Stomach (tissue), 4 donors: ENCODE measurements at regions not wholly inside any gene's neighbourhood (a gene's known extent, or its start where the extent isn't known, plus 50 kb on each side); places are given as distances from the start of the nearest gene placed in this dataset.

Experiments
- EP300 ChIP-seq: sonication (generic); formaldehyde crosslinking; IDR thresholded peaks from one replicate; pipeline ENCODE4 v1.6.1; 2017; ENCODE audit warnings: antibody characterized with exemption
- POLR2A ChIP-seq, 4 donors: fragments of 450-650 bp; IDR thresholded peaks; one replicate each; pipeline ENCODE4 v1.6.1; 2016; ENCODE audit warnings: antibody characterized with exemption in 4 of 4, control low read depth in 2 of 4, mild to moderate bottlenecking in 1 of 4, moderate library complexity in 1 of 4
- POLR2AphosphoS5 ChIP-seq, 3 donors: sonication (generic); formaldehyde crosslinking; IDR thresholded peaks; one replicate each; pipeline ENCODE4 v1.6.1; 2016; ENCODE audit warnings: antibody characterized with exemption in 3 of 3
- TF ChIP-seq, protein P1 (sequence below), 7 experiments: fragments of 450-650 bp in 4 of 7; fragments of 200-600 bp in 3 of 7; sonication (generic) in 3 of 7; IDR thresholded peaks; one replicate each; pipeline ENCODE4 v1.5.1; 2016 to 2019; ENCODE audit warnings: antibody characterized with exemption in 7 of 7, control low read depth in 2 of 7, mild to moderate bottlenecking in 1 of 7

DNA sequence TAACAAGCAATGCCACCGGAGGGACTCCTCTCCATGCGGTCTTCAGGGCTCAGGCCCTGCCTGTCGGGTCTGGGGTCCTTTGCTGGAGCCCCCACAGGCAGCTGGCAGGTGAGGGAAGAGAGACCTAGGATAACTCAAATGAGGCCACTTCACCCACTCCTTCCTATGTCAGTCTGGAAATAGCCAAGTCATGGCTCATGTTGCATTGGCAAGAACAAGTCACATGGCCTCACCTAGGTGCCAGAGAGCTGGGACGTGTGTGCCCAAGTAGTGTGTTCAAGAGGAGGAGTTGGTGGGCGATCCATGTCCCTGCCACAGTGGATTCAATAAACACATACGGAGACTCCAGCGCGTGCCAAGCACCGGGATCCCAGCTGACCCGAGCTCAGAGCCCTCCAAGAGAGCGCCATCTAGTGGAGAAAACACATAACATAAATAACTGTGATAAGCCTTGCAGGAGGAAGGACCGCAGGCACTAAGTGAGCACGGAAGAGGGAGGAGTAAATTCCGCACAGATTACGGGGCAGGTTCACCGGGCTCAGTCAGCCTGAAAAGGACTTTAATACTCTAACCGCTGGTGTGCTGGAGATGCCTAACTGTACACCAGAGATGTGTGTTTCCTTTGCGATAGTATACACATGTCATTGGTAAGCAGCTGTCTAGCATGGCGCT, 580.8 kb downstream of the CCDC171 start:
- no peak for TF ChIP-seq EP300
- TF ChIP-seq, protein P1, sequence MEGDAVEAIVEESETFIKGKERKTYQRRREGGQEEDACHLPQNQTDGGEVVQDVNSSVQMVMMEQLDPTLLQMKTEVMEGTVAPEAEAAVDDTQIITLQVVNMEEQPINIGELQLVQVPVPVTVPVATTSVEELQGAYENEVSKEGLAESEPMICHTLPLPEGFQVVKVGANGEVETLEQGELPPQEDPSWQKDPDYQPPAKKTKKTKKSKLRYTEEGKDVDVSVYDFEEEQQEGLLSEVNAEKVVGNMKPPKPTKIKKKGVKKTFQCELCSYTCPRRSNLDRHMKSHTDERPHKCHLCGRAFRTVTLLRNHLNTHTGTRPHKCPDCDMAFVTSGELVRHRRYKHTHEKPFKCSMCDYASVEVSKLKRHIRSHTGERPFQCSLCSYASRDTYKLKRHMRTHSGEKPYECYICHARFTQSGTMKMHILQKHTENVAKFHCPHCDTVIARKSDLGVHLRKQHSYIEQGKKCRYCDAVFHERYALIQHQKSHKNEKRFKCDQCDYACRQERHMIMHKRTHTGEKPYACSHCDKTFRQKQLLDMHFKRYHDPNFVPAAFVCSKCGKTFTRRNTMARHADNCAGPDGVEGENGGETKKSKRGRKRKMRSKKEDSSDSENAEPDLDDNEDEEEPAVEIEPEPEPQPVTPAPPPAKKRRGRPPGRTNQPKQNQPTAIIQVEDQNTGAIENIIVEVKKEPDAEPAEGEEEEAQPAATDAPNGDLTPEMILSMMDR (IDR thresholded peaks at IDR 0.05), result peak in 2 of 7 experiments; percentile 10 to 38
- no peak for TF ChIP-seq POLR2A (IDR thresholded peaks at IDR 0.05)
- no peak for TF ChIP-seq POLR2AphosphoS5 (IDR thresholded peaks at IDR 0.05)
